Epithelial cell of esophagus (primary cell): ENCODE measurements at regions not wholly inside any gene's neighbourhood (a gene's known extent, or its start where the extent isn't known, plus 50 kb on each side); places are given as distances from the start of the nearest gene placed in this dataset.

Source experiments
- DNase-seq: peaks from one replicate; pipeline ENCODE4 v3.0.0; 2010; ENCODE audit warnings: low read depth
- H3K4me3 ChIP-seq: 2 replicates; pipeline ENCODE4 v1.5.1; 2011; ENCODE audit warnings: mild to moderate bottlenecking, low read length, control low read depth
- CTCF ChIP-seq: IDR thresholded peaks from 2 replicates; pipeline ENCODE4 v1.5.1; 2011; ENCODE audit warnings: low read depth, mild to moderate bottlenecking, low read length, control low read depth, inconsistent platforms; ENCODE audit not compliant: insufficient read depth; ENCODE audit errors: missing control alignments

GRCh38 chr3:124444896-124445295 is 285.4 kb upstream of the UMPS start:
- H3K4me3 ChIP-seq = no peak overlapping the region
- no peak for DNase-seq
- TF ChIP-seq CTCF = no peak

GRCh38 chr3:124447845-124448244 is 282.4 kb upstream of the UMPS start:
- no peak overlapping the region for H3K4me3 ChIP-seq
- no peak for TF ChIP-seq CTCF
- no peak for DNase-seq

GRCh38 chr3:124448954-124449353 is 281.3 kb upstream of the UMPS start:
- no peak for DNase-seq
- no peak for TF ChIP-seq CTCF
- no peak overlapping the region for H3K4me3 ChIP-seq

DNA sequence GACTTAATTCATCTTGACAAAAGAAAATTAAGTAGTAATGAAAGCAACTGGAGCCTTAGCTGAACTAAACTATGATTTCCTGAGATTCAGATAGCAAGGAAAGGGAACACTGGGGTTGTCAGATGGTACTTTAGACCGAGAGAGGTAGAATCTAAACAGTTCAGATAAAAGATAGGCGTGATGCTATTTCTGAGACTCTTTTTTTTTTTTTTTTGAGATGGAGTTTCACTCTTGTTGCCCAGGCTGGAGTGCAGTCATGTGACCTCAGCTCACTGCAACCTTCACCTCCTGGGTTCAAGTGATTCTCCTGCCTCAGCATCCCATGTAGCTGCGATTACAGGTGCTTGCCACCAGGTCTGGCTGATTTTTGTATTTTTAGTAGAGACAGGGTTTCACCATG is 279.9 kb upstream of the UMPS start:
- no peak for TF ChIP-seq CTCF
- DNase-seq = no peak
- no peak overlapping the region for H3K4me3 ChIP-seq

- H3K4me3 ChIP-seq = no peak overlapping the region
- TF ChIP-seq CTCF = no peak
- no peak for DNase-seq
Observed at GRCh38 chr3:124451630-124452317, 278.5 kb upstream of the UMPS start.

DNA sequence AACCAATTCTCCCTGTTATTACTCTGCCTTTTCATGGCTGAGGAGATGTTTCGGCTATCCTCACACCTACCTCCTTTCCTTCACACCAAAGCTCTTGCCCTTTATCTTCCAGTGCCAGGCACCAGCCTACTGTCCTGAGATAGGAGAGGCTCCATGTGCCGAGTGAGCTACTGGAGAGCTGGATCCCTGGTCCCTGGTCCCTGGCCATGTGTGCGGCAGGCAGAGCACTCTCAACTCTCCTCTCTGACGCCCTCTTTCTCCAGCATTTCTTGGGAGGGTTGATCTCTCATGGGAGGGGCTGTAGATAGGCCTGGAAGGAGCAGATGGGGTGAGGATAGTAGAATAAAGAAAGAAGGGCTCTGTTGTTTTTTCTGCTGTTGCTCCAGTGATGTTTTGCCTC is 277.1 kb upstream of the UMPS start:
- H3K4me3 ChIP-seq = no peak overlapping the region
- DNase-seq = no peak
- no peak for TF ChIP-seq CTCF

GRCh38 chr3:124455891-124456290 is 274.4 kb upstream of the UMPS start:
- no peak overlapping the region for H3K4me3 ChIP-seq
- DNase-seq = no peak

More at GRCh38 chr3:124455891-124456290, 274.4 kb upstream of the UMPS start:
- no peak for TF ChIP-seq CTCF
